Fibroblast of lung (primary cell): ENCODE measurements at regions not wholly inside any gene's neighbourhood (a gene's known extent, or its start where the extent isn't known, plus 50 kb on each side); places are given as distances from the start of the nearest gene placed in this dataset.

ENCODE experiments used
- CTCF ChIP-seq, 2 donors: IDR thresholded peaks in 1 of 2; conservative IDR thresholded peaks in 1 of 2; 1 replicate in 1 of 2; 2 replicates in 1 of 2; pipeline ENCODE4 v1.5.1; 2011 to 2012; ENCODE audit warnings: low read length in 2 of 2, control low read depth in 1 of 2, inconsistent platforms in 1 of 2, low read depth in 1 of 2, mild to moderate bottlenecking in 1 of 2
- EZH2 ChIP-seq: IDR thresholded peaks from 2 replicates; pipeline ENCODE4 v1.5.1; 2012; ENCODE audit warnings: low read length, control low read depth, mild to moderate bottlenecking; ENCODE audit errors: missing control alignments

GRCh38 chr3:31412832-31413231 is 119.9 kb upstream of the STT3B start:
- TF ChIP-seq CTCF (conservative IDR thresholded peaks at IDR 0.05 in 1 of 2, IDR thresholded peaks at IDR 0.05 in 1 of 2; ENCODE audit: low read depth in 1 of 2, low read length in 2 of 2), result no peak
- TF ChIP-seq EZH2, result no peak
